Neutrophil (primary cell): ENCODE measurements at regions not wholly inside any gene's neighbourhood (a gene's known extent, or its start where the extent isn't known, plus 50 kb on each side); places are given as distances from the start of the nearest gene placed in this dataset.

Experiments
- H3K27ac ChIP-seq: fragments of 200-600 bp; sonication (generic); 2 replicates; pipeline ENCODE4 v1.5.1; 2016; ENCODE audit warnings: mild to moderate bottlenecking, moderate library complexity
- H3K27me3 ChIP-seq: fragments of 200-600 bp; sonication (generic); 2 replicates; pipeline ENCODE4 v1.6.0; 2016; ENCODE audit warnings: mild to moderate bottlenecking
- H3K36me3 ChIP-seq: fragments of 200-600 bp; sonication (generic); 2 replicates; pipeline ENCODE4 v1.5.1; 2017
- H3K4me1 ChIP-seq, 2 experiments: fragments of 200-600 bp in 1 of 2; sonication (generic) in 1 of 2; 1 replicate in 1 of 2; 2 replicates in 1 of 2; pipeline versions ENCODE4 v1.5.1 to v1.6.1; 2013 to 2016; ENCODE audit warnings: low read depth in 1 of 2, low read length in 1 of 2, mild to moderate bottlenecking in 1 of 2, moderate library complexity in 1 of 2; ENCODE audit not compliant: control insufficient read depth in 1 of 2, insufficient read depth in 1 of 2
- H3K4me3 ChIP-seq, 2 experiments: fragments of 200-600 bp in 1 of 2; sonication (generic) in 1 of 2; 1 replicate in 1 of 2; 2 replicates in 1 of 2; pipeline ENCODE4 v1.5.1; 2013 to 2016; ENCODE audit warnings: low read depth in 1 of 2, low read length in 1 of 2, mild to moderate bottlenecking in 1 of 2, moderate library complexity in 1 of 2
- H3K9me3 ChIP-seq: fragments of 200-600 bp; sonication (generic); 2 replicates; pipeline ENCODE4 v1.5.1; 2016
- TF ChIP-seq, protein P1 (sequence below): fragments of 200-600 bp; sonication (generic); IDR thresholded peaks from 2 replicates; pipeline ENCODE4 v1.5.1; 2016; ENCODE audit warnings: antibody characterized with exemption

DNA sequence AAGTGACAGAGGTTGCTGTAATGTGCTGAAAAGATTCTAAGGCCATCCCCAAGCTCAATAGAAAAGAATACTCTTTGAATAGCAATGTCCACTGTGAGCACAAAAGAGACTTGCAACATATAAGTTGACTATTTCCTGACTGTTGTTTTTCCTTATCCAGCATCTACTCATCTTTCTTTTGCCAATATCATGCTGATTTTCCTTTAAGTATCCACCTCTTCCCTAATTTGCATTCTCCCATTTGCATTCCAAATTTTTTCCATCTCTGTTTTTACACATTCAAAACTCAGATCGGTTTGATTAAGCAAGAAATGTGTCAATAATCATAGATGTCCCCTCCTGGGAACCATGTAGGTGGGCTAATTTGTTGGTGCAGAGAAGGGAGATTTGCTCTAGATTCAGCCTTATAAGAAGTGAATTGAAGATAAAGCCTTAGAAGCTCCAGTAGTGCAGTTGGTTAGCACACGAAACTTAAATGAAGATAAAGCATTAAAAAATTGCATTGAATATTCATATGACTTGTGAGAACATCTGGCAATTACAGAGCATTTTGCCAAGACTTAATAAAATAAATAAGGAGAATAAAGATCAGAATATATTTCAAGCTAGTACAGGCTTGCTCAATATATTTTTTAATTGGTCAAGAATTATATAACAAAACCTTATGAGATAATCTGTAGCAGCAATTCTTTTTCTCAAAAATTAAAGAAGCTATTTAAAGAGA is 267.6 kb downstream of the TMEM167A start:
- H3K9me3 ChIP-seq, result no peaks in the 10 kb centered on the region
- H3K27me3 ChIP-seq, result no peaks in the 10 kb centered on the region
- no peak overlapping the region for H3K27ac ChIP-seq
- peaks cover 8 to 11% of the 10 kb centered on the region in 2 experiments for H3K4me1 ChIP-seq
- H3K36me3 ChIP-seq, result no peaks in the 10 kb centered on the region
- no peak overlapping the region for H3K4me3 ChIP-seq
- TF ChIP-seq, protein P1, sequence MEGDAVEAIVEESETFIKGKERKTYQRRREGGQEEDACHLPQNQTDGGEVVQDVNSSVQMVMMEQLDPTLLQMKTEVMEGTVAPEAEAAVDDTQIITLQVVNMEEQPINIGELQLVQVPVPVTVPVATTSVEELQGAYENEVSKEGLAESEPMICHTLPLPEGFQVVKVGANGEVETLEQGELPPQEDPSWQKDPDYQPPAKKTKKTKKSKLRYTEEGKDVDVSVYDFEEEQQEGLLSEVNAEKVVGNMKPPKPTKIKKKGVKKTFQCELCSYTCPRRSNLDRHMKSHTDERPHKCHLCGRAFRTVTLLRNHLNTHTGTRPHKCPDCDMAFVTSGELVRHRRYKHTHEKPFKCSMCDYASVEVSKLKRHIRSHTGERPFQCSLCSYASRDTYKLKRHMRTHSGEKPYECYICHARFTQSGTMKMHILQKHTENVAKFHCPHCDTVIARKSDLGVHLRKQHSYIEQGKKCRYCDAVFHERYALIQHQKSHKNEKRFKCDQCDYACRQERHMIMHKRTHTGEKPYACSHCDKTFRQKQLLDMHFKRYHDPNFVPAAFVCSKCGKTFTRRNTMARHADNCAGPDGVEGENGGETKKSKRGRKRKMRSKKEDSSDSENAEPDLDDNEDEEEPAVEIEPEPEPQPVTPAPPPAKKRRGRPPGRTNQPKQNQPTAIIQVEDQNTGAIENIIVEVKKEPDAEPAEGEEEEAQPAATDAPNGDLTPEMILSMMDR, result no peak

DNA sequence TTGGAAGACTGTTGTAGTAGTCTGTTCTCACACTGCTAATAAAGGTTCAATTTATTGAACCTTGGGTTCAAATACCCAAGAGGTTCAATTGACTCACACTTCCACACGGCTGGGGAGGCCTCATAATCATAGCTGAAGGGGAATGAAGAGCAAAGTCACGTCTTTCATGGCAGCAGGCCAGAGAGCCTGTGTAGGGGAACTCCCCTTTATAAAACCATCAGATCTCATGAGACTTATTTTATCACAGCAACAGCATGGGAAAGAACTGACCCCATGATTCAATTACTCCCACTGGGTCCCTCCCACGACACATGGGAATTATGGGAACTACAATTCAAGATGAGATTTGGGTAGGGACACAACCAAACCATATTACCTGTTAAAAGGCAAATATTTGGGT is 268.2 kb downstream of the TMEM167A start:
- H3K36me3 ChIP-seq, result no peaks in the 10 kb centered on the region
- H3K27ac ChIP-seq, result no peak overlapping the region
- TF ChIP-seq, protein P1, result no peak
- H3K27me3 ChIP-seq, result no peaks in the 10 kb centered on the region
- H3K4me1 ChIP-seq, result peaks cover 8 to 11% of the 10 kb centered on the region in 2 experiments
- H3K9me3 ChIP-seq, result no peaks in the 10 kb centered on the region
- no peak overlapping the region for H3K4me3 ChIP-seq

DNA sequence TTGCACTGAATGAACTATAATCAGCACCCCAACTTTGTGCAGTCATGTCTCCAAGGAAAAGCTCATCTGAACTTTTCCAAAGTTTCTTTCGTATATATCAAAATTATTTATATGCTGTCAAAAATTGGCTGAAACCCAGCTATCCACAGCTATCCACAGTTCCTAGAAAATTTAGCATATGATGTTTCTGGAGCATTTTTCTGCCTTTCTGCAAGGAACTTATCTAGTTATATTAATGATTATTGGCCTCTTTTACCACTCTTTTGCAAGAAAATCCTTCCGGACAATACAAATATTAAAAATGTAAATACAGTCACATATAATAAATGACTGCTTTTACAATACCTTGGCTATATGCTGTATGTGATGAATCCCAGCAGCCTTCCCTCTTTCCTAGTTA is 270.2 kb downstream of the TMEM167A start:
- Histone ChIP-seq H3K36me3 (no peaks in the 10 kb centered on the region), H3K27me3 (no peaks in the 10 kb centered on the region), H3K27ac (no peak overlapping the region), H3K4me3 (no peak overlapping the region), H3K4me1 (peaks cover under 1 to 1% of the 10 kb centered on the region in 2 experiments), H3K9me3 (no peaks in the 10 kb centered on the region)
- TF ChIP-seq, protein P1, result no peak

DNA sequence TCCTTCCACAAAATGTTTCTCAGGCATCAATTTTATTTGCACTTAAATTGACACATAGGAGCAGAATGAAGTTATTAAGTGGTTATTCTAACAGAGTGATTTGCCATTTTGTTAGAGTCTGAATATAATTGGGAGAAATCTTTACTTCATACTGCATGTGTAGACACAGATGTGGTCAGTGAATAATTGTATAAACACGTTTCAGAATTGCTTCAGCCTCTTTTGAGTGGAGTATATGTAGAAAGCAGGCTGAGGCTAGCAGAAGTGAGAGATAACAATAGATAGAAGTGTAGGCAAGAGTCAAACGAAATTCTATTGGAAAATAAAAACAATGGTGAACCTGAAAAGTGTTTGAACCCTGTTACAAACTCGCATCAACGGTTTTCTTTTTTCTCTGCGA is 270.7 kb downstream of the TMEM167A start:
- Histone ChIP-seq H3K27ac (no peak overlapping the region), H3K27me3 (no peaks in the 10 kb centered on the region), H3K9me3 (no peaks in the 10 kb centered on the region), H3K4me3 (no peak overlapping the region), H3K4me1 (no peaks in the 10 kb centered on the region), H3K36me3 (no peaks in the 10 kb centered on the region)
- TF ChIP-seq, protein P1, result no peak

DNA sequence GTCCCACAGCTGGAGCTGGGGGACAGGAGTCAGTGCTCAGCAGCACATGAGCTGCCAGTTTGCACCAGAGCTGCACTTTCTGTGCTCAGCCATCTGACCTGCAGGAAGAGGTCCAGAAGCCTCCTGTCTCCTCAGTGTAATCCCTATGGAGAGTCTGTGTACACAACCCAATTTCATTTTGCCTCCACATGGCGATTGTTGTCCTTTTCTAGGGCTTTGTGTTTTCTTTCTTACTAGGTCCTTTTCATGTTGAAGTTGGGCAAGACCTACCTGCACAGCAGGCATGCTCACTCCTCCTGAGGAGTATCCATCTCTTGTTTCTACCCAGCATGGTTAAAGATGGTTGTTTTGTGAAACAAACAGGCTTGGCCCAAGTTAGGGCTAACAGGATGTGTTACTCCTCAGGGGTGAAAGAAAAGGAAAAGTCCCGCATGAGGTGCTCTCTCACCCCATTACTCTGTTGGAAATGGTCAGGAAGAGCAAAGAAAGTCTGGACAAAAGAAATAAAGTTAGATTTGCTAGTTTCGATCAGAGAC is 273.0 kb downstream of the TMEM167A start:
- no peak overlapping the region for H3K4me3 ChIP-seq
- H3K27me3 ChIP-seq, result no peaks in the 10 kb centered on the region
- no peaks in the 10 kb centered on the region for H3K9me3 ChIP-seq
- no peaks in the 10 kb centered on the region for H3K36me3 ChIP-seq
- TF ChIP-seq, protein P1, result no peak
- no peak overlapping the region for H3K27ac ChIP-seq
- peaks cover 0 to 7% of the 10 kb centered on the region in 2 experiments for H3K4me1 ChIP-seq
